ENCODE measurements at regions not wholly inside any gene's neighbourhood (a gene's known extent, or its start where the extent isn't known, plus 50 kb on each side); places are given as distances from the start of the nearest gene placed in this dataset.

- no peak for TF ChIP-seq CTCF (IDR thresholded peaks at IDR 0.05)
- Histone ChIP-seq H3K9me3 (no peaks in the 10 kb centered on the region), H3K36me3 (no peaks in the 10 kb centered on the region), H3K27me3 (no peaks in the 10 kb centered on the region), H3K4me1 (no peaks in the 10 kb centered on the region), H3K27ac (no peak overlapping the region), H3K4me3 (no peak overlapping the region)
- no peak for DNase-seq
- intact Hi-C loops (cut with DNase I), result no loop called here
- no peak for ATAC-seq
Observed at GRCh38 chr2:17104454-17104853, 413.8 kb downstream of the RAD51AP2 start.

GRCh38 chr2:17101596-17101995 is 416.6 kb downstream of the RAD51AP2 start:
- no peak for ATAC-seq
- Histone ChIP-seq H3K9me3 (no peaks in the 10 kb centered on the region), H3K4me1 (no peaks in the 10 kb centered on the region), H3K4me3 (no peak overlapping the region), H3K27ac (no peak overlapping the region), H3K27me3 (no peaks in the 10 kb centered on the region), H3K36me3 (no peaks in the 10 kb centered on the region)
- no peak for DNase-seq
- TF ChIP-seq CTCF (IDR thresholded peaks at IDR 0.05), result no peak
- intact Hi-C loops (cut with DNase I), result no loop called here

- intact Hi-C loops (cut with DNase I), result no loop called here
- DNase-seq, result no peak
- H3K27ac ChIP-seq, result no peak overlapping the region
Observed at GRCh38 chr2:17101091-17101490, 417.1 kb downstream of the RAD51AP2 start.

GRCh38 chr2:17095340-17095739 is 422.9 kb downstream of the RAD51AP2 start:
- intact Hi-C loops (cut with DNase I), result no loop called here

More at GRCh38 chr2:17101091-17101490, 417.1 kb downstream of the RAD51AP2 start:
- TF ChIP-seq CTCF (IDR thresholded peaks at IDR 0.05), result no peak
- ATAC-seq, result no peak
- Histone ChIP-seq H3K4me1 (no peaks in the 10 kb centered on the region), H3K27me3 (no peaks in the 10 kb centered on the region), H3K4me3 (no peak overlapping the region), H3K36me3 (no peaks in the 10 kb centered on the region), H3K9me3 (no peaks in the 10 kb centered on the region)

GRCh38 chr2:17093712-17094111 is 424.5 kb downstream of the RAD51AP2 start:
- H3K4me3 ChIP-seq, result no peak overlapping the region
- ATAC-seq, result no peak
- no peak for DNase-seq
- H3K36me3 ChIP-seq, result no peaks in the 10 kb centered on the region
- H3K27ac ChIP-seq, result no peak overlapping the region
- intact Hi-C loops (cut with DNase I), result no loop called here
- no peaks in the 10 kb centered on the region for H3K9me3 ChIP-seq
- H3K4me1 ChIP-seq, result no peaks in the 10 kb centered on the region
- H3K27me3 ChIP-seq, result no peaks in the 10 kb centered on the region
- TF ChIP-seq CTCF (IDR thresholded peaks at IDR 0.05), result no peak

More at GRCh38 chr2:17095340-17095739, 422.9 kb downstream of the RAD51AP2 start:
- Histone ChIP-seq H3K9me3 (no peaks in the 10 kb centered on the region), H3K36me3 (no peaks in the 10 kb centered on the region), H3K27me3 (no peaks in the 10 kb centered on the region), H3K4me3 (no peak overlapping the region), H3K27ac (no peak overlapping the region), H3K4me1 (no peaks in the 10 kb centered on the region)
- ATAC-seq, result no peak
- TF ChIP-seq CTCF (IDR thresholded peaks at IDR 0.05), result no peak
- DNase-seq, result no peak

Data from left lung (tissue), 4 donors.